GM12878 (cell line): ENCODE measurements at regions not wholly inside any gene's neighbourhood (a gene's known extent, or its start where the extent isn't known, plus 50 kb on each side); places are given as distances from the start of the nearest gene placed in this dataset.

Source experiments
- ATAC-seq: fragments of 200-7000 bp; cut with Tn5 transposase; 3 replicates; pipeline ENCODE4 v1.9.1; 2020; ENCODE audit warnings: mild to moderate bottlenecking, moderate library complexity
- BruUV-seq: library from RNA; stranded (reverse); fragments of 400-500 nt; replicated peaks from 2 replicates; lab custom pipeline; 2021; lab: Mats Ljungman, UMichigan
- CTCF ChIA-PET: fragments of 300-600 bp; sonication (Branson Sonifier 250); formaldehyde crosslinking; extraction: SDS; loops from one replicate; lab custom pipeline; 2021; ENCODE audit warnings: inconsistent platforms; lab: Yijun Ruan, JAX
- POLR2A ChIA-PET: fragments of 350-600 bp; formaldehyde crosslinking; extraction: SDS; loops from one replicate; lab custom pipeline; 2021; ENCODE audit warnings: inconsistent platforms; lab: Charles Lee
- RAD21 ChIA-PET: fragments of 300-600 bp; sonication (Branson Sonifier 250); formaldehyde crosslinking; loops from one replicate; lab custom pipeline; 2023; ENCODE audit warnings: antibody characterized with exemption; ENCODE audit not compliant: unreplicated experiment; lab: Charles Lee
- SMC1A ChIA-PET: fragments of 300-600 bp; sonication (Branson Sonifier 250); formaldehyde crosslinking; loops from one replicate; lab custom pipeline; 2023; ENCODE audit not compliant: unreplicated experiment, uncharacterized antibody; lab: Charles Lee
- DNase-seq: peaks from one replicate; pipeline ENCODE4 v3.0.0-alpha.2; 2011; ENCODE audit warnings: low read depth, low spot score
- FAIRE-seq: peaks from 3 replicates; lab custom pipeline; 2011; peaks lifted over from hg19 to GRCh38; lab: Jason Lieb, UNC
- H2AFZ ChIP-seq: 2 replicates; pipeline ENCODE4 v1.6.0; 2011; ENCODE audit warnings: low read depth, low read length, control low read depth; ENCODE audit not compliant: control insufficient read depth
- H3K27ac ChIP-seq: 2 replicates; pipeline ENCODE4 v1.5.1; 2011; ENCODE audit warnings: control low read depth; ENCODE audit not compliant: control insufficient read depth, insufficient read depth
- H3K27me3 ChIP-seq, 2 experiments: replicated peaks in 1 of 2; 2 replicates each; pipeline versions ENCODE4 v1.6.0 to v1.6.1; 2011; ENCODE audit warnings: low read length in 1 of 2; ENCODE audit not compliant: control insufficient read depth in 2 of 2, insufficient read depth in 2 of 2
- H3K36me3 ChIP-seq, 2 experiments: 2 replicates each; pipeline ENCODE4 v1.5.1; 2011; ENCODE audit warnings: low read length in 1 of 2; ENCODE audit not compliant: control insufficient read depth in 2 of 2, insufficient read depth in 2 of 2
- H3K4me1 ChIP-seq: 2 replicates; pipeline ENCODE4 v1.6.1; 2011; ENCODE audit warnings: mild to moderate bottlenecking, low read length, moderate library complexity, mixed read lengths; ENCODE audit not compliant: control insufficient read depth, insufficient read depth
- H3K4me2 ChIP-seq: 2 replicates; pipeline ENCODE4 v1.6.0; 2011; ENCODE audit warnings: control low read depth; ENCODE audit not compliant: control insufficient read depth, insufficient read depth
- H3K4me3 ChIP-seq: fragments of 200-600 bp; sonication (generic); 2 replicates; pipeline ENCODE4 v1.5.1; 2016
- H3K79me2 ChIP-seq: 2 replicates; pipeline ENCODE4 v1.6.0; 2011; ENCODE audit warnings: low read length; ENCODE audit not compliant: control insufficient read depth, insufficient read depth
- H3K9ac ChIP-seq: 2 replicates; pipeline ENCODE4 v1.8.0; 2011; ENCODE audit warnings: low read length, control low read depth, mixed read lengths; ENCODE audit not compliant: control insufficient read depth, insufficient read depth
- H3K9me3 ChIP-seq: replicated peaks from 3 replicates; pipeline ENCODE4 v1.5.1; 2011; ENCODE audit warnings: mild to moderate bottlenecking, low read length; ENCODE audit not compliant: control insufficient read depth, insufficient read depth
- H4K20me1 ChIP-seq: 2 replicates; pipeline ENCODE4 v1.6.0; 2011; ENCODE audit not compliant: control insufficient read depth, insufficient read depth
- ATF2 ChIP-seq: IDR thresholded peaks from 2 replicates; pipeline ENCODE4 v1.6.1; 2012; ENCODE audit warnings: low read length, inconsistent platforms
- BHLHE40 ChIP-seq, 2 experiments: fragments of 450-650 bp in 1 of 2; IDR thresholded peaks; 2 replicates each; pipeline ENCODE4 v1.6.1; 2011 to 2017; ENCODE audit warnings: low read depth in 2 of 2, borderline replicate concordance in 1 of 2, improper control_type of control experiment in 1 of 2, low read length in 1 of 2, mild to moderate bottlenecking in 1 of 2
- DPF2 ChIP-seq: fragments of 450-650 bp; IDR thresholded peaks from 2 replicates; pipeline ENCODE4 v1.6.1; 2017; ENCODE audit warnings: mild to moderate bottlenecking
- FOXK2 ChIP-seq: fragments of 450-650 bp; IDR thresholded peaks from 2 replicates; pipeline ENCODE4 v1.6.1; 2017; ENCODE audit warnings: mild to moderate bottlenecking, moderate library complexity
- NR2C1 ChIP-seq: fragments of 450-650 bp; IDR thresholded peaks from 2 replicates; pipeline ENCODE4 v1.6.1; 2017; ENCODE audit warnings: antibody characterized with exemption, mild to moderate bottlenecking, moderate library complexity
- PAX5 ChIP-seq: IDR thresholded peaks from 2 replicates; pipeline ENCODE4 v1.6.1; 2011; ENCODE audit warnings: low read depth, low read length, borderline replicate concordance
- ZBED1 ChIP-seq: IDR thresholded peaks from 2 replicates; pipeline ENCODE4 v1.6.1; 2016; ENCODE audit warnings: borderline replicate concordance
- ZNF24 ChIP-seq: fragments of 450-650 bp; IDR thresholded peaks from 2 replicates; pipeline ENCODE4 v1.6.1; 2017; ENCODE audit warnings: antibody characterized with exemption, mild to moderate bottlenecking
- ZNF622 ChIP-seq: fragments of 450-650 bp; IDR thresholded peaks from 2 replicates; pipeline ENCODE4 v1.6.1; 2017; ENCODE audit warnings: mild to moderate bottlenecking, inconsistent platforms
- WGBS: methylation state at CpG from one replicate; pipeline ENCODE4 v1.1.6; 2016; ENCODE audit warnings: low lambda C conversion rate; ENCODE audit not compliant: insufficient replicate concordance, insufficient coverage; ENCODE audit errors: missing lambda C conversion rate; 5-methylcytosine and 5-hydroxymethylcytosine counted together
- in situ Hi-C: fragments of 300-500 bp; cut with MboI; formaldehyde crosslinking; loops from 9 replicates; pipeline ENCODE4 v1.14.3; 2018; ENCODE audit warnings: mixed read lengths
- intact Hi-C: fragments of 100-400 bp; cut with micrococcal nuclease; formaldehyde crosslinking; loops from one replicate; pipeline ENCODE4 v1.14.2; 2022; ENCODE audit not compliant: unreplicated experiment

- H4K20me1 ChIP-seq = no peaks in the 10 kb centered on the region
- no peaks in the 10 kb centered on the region for H3K36me3 ChIP-seq
- no peaks in the 10 kb centered on the region; a peak in 2 of 4 replicates for H3K27me3 ChIP-seq
- no peak overlapping the region for H2AFZ ChIP-seq
- intact Hi-C loops = no loop called here
- no peaks in the 10 kb centered on the region for H3K79me2 ChIP-seq
- RAD21 ChIA-PET = no interaction called here
- no peak overlapping the region for H3K4me2 ChIP-seq
- no peak for TF ChIP-seq BHLHE40 (IDR thresholded peaks at IDR 0.05; ENCODE audit: borderline replicate concordance in 1 of 2, low read depth in 2 of 2, low read length in 1 of 2)
- TF ChIP-seq ZNF622 = no peak
- no peak for TF ChIP-seq ZNF24
- no peak for TF ChIP-seq ATF2
- no peak for TF ChIP-seq NR2C1
- TF ChIP-seq ZBED1 = no peak
- no peak for TF ChIP-seq DPF2
- TF ChIP-seq PAX5 = no peak
- BruUV-seq = no TSS peak
- no peak overlapping the region for H3K4me3 ChIP-seq
- in situ Hi-C loops = no loop called here
- no peak overlapping the region for H3K9ac ChIP-seq
- ATAC-seq (no peak), FAIRE-seq (no peak), DNase-seq (no peak)
- POLR2A ChIA-PET = no interaction called here
- CTCF ChIA-PET = no interaction called here
- no peaks in the 10 kb centered on the region; the same call in 2 of the 3 replicates for H3K9me3 ChIP-seq
- SMC1A ChIA-PET = interaction anchor here (1.0 kb wide), 1 partner anchor 9 kb away, joined by 3 read pairs; no protein-coding TSS in a partner anchor
- no peaks in the 10 kb centered on the region for H3K4me1 ChIP-seq
- H3K27ac ChIP-seq = no peak overlapping the region
Observed at GRCh38 chr12:24143928-24144327, 194.5 kb upstream of the SOX5 start.

- TF ChIP-seq FOXK2 = no peak
- H3K27ac ChIP-seq = no peak overlapping the region
- no peaks in the 10 kb centered on the region for H4K20me1 ChIP-seq
- no peaks in the 10 kb centered on the region for H3K4me1 ChIP-seq
- no peaks in the 10 kb centered on the region; a peak in 1 of 4 replicates for H3K27me3 ChIP-seq
- no TSS peak for BruUV-seq
- CTCF ChIA-PET = no interaction called here
- no peak overlapping the region for H3K4me2 ChIP-seq
- SMC1A ChIA-PET = no interaction called here
- H3K9me3 ChIP-seq = no peaks in the 10 kb centered on the region; the same call in 2 of the 3 replicates
- in situ Hi-C loops (no loop called here), intact Hi-C loops (no loop called here)
- no peak overlapping the region for H3K9ac ChIP-seq
- ATAC-seq = no peak
- FAIRE-seq = no peak
- DNase-seq = no peak
- no peak overlapping the region for H3K4me3 ChIP-seq
- no peaks in the 10 kb centered on the region for H3K79me2 ChIP-seq
- H3K36me3 ChIP-seq = no peaks in the 10 kb centered on the region
- RAD21 ChIA-PET = no interaction called here
- POLR2A ChIA-PET = no interaction called here
- WGBS = 50% methylated on average over 9 of the region's 9 CpGs
- H2AFZ ChIP-seq = no peak overlapping the region
Observed at GRCh38 chr12:24139035-24139434, 189.6 kb upstream of the SOX5 start.
